HEK293T (cell line): ENCODE measurements at regions not wholly inside any gene's neighbourhood (a gene's known extent, or its start where the extent isn't known, plus 50 kb on each side); places are given as distances from the start of the nearest gene placed in this dataset.

ENCODE experiments used
- ARNT ChIP-seq: fragments of 450-650 bp; IDR thresholded peaks from 2 replicates; pipeline ENCODE4 v1.6.1; 2017; ENCODE audit warnings: mild to moderate bottlenecking
- BHLHE40 ChIP-seq: fragments of 450-650 bp; IDR thresholded peaks from 2 replicates; pipeline ENCODE4 v1.6.1; 2016; ENCODE audit warnings: mild to moderate bottlenecking, moderate library complexity, borderline replicate concordance
- CTBP1 ChIP-seq: fragments of 450-650 bp; IDR thresholded peaks from 2 replicates; pipeline ENCODE4 v1.6.1; 2016; ENCODE audit warnings: borderline replicate concordance
- ELF4 ChIP-seq: fragments of 450-650 bp; IDR thresholded peaks from 2 replicates; pipeline ENCODE4 v1.6.1; 2017; ENCODE audit warnings: antibody characterized with exemption
- FOXK2 ChIP-seq: fragments of 450-650 bp; IDR thresholded peaks from 2 replicates; pipeline ENCODE4 v1.6.1; 2016; ENCODE audit warnings: mild to moderate bottlenecking
- FOXM1 ChIP-seq: fragments of 450-650 bp; IDR thresholded peaks from 2 replicates; pipeline ENCODE4 v1.6.1; 2017; ENCODE audit warnings: mild to moderate bottlenecking, borderline replicate concordance
- LEF1 ChIP-seq: fragments of 450-650 bp; IDR thresholded peaks from 2 replicates; pipeline ENCODE4 v1.6.1; 2017; ENCODE audit warnings: mild to moderate bottlenecking, borderline replicate concordance
- NFRKB ChIP-seq: fragments of 450-650 bp; IDR thresholded peaks from 2 replicates; pipeline ENCODE4 v1.6.1; 2016; ENCODE audit warnings: mild to moderate bottlenecking, moderate library complexity
- PKNOX1 ChIP-seq: fragments of 450-650 bp; IDR thresholded peaks from 2 replicates; pipeline ENCODE4 v1.6.1; 2016
- SP1 ChIP-seq: fragments of 450-650 bp; IDR thresholded peaks from 2 replicates; pipeline ENCODE4 v1.6.1; 2017
- SUZ12 ChIP-seq: fragments of 450-650 bp; IDR thresholded peaks from 2 replicates; pipeline ENCODE4 v1.6.1; 2016; ENCODE audit warnings: mild to moderate bottlenecking
- TARDBP ChIP-seq: fragments of 450-650 bp; IDR thresholded peaks from 2 replicates; pipeline ENCODE4 v1.6.1; 2016
- ZNF384 ChIP-seq: fragments of 450-650 bp; IDR thresholded peaks from 2 replicates; pipeline ENCODE4 v1.6.1; 2016

GRCh38 chr11:69218271-69218682 lies 62.5 kb downstream of the SMIM38 start:
- TF ChIP-seq BHLHE40 (no peak), LEF1 (no peak), FOXK2 (no peak), NFRKB (no peak), TARDBP (no peak), SUZ12 (no peak), PKNOX1 (no peak), CTBP1 (no peak), FOXM1 (no peak), SP1 (no peak), ELF4 (no peak), ZNF384 (no peak), ARNT (no peak)
